Panc1 (cell line): ENCODE measurements at regions not wholly inside any gene's neighbourhood (a gene's known extent, or its start where the extent isn't known, plus 50 kb on each side); places are given as distances from the start of the nearest gene placed in this dataset.

Source experiments
- ATAC-seq: fragments of 200-7000 bp; cut with Tn5 transposase; 2 replicates; pipeline ENCODE4 v1.9.1; 2020; ENCODE audit warnings: mild to moderate bottlenecking, moderate library complexity
- BruUV-seq: library from RNA; stranded (reverse); fragments of 400-500 nt; replicated peaks from 2 replicates; lab custom pipeline; 2021; lab: Mats Ljungman, UMichigan
- CTCF ChIA-PET: fragments of 300-600 bp; sonication (Branson Sonifier 250); formaldehyde crosslinking; loops from one replicate; lab custom pipeline; 2022; ENCODE audit warnings: antibody characterized with exemption; lab: Charles Lee
- POLR2A ChIA-PET: fragments of 300-600 bp; sonication (Branson Sonifier 250); formaldehyde crosslinking; loops from one replicate; lab custom pipeline; 2022; ENCODE audit warnings: antibody characterized with exemption; lab: Charles Lee
- DNase-seq: peaks from one replicate; pipeline ENCODE4 v3.0.0-alpha.2; 2010; ENCODE audit warnings: low read depth, low spot score
- H3K27ac ChIP-seq: 2 replicates; pipeline ENCODE4 v1.5.1; 2011; ENCODE audit warnings: mild to moderate bottlenecking, low read length, inconsistent platforms
- H3K27me3 ChIP-seq: fragments of 200-500 bp; sonication (Bioruptor generic); 2 replicates; pipeline ENCODE4 v1.6.0; 2014; ENCODE audit warnings: low read length, inconsistent platforms; ENCODE audit not compliant: control insufficient read depth, insufficient read depth
- H3K36me3 ChIP-seq: fragments of 200-500 bp; sonication (Bioruptor generic); 2 replicates; pipeline ENCODE4 v1.5.1; 2014; ENCODE audit warnings: inconsistent platforms, mild to moderate bottlenecking, low read length, moderate library complexity; ENCODE audit not compliant: control insufficient read depth, insufficient read depth
- H3K4me1 ChIP-seq: 2 replicates; pipeline ENCODE4 v1.5.1; 2011; ENCODE audit warnings: inconsistent platforms, mild to moderate bottlenecking, low read length, moderate library complexity; ENCODE audit not compliant: control insufficient read depth, insufficient read depth
- H3K4me3 ChIP-seq, 2 experiments: 2 replicates each; pipeline ENCODE4 v1.5.1; 2011 to 2012; ENCODE audit warnings: low read depth in 2 of 2, low read length in 2 of 2, mild to moderate bottlenecking in 2 of 2, inconsistent platforms in 1 of 2, moderate library complexity in 1 of 2
- H3K9me3 ChIP-seq: fragments of 200-500 bp; sonication (Bioruptor generic); 2 replicates; pipeline ENCODE4 v1.5.1; 2014; ENCODE audit warnings: low read depth, mild to moderate bottlenecking, inconsistent platforms, low read length, moderate library complexity; ENCODE audit not compliant: control insufficient read depth, insufficient read depth
- POLR2AphosphoS5 ChIP-seq: IDR thresholded peaks from 2 replicates; pipeline ENCODE4 v1.6.1; 2012; ENCODE audit warnings: mild to moderate bottlenecking, low read depth, low read length, moderate library complexity
- REST ChIP-seq, 2 experiments: IDR thresholded peaks; 2 replicates each; pipeline ENCODE4 v1.6.1; 2011 to 2012; ENCODE audit warnings: low read depth in 2 of 2, control low read depth in 1 of 2, low read length in 1 of 2, mild to moderate bottlenecking in 1 of 2, moderate library complexity in 1 of 2; ENCODE audit not compliant: insufficient read depth in 1 of 2
- SIN3A ChIP-seq: IDR thresholded peaks from 2 replicates; pipeline ENCODE4 v1.6.1; 2012; ENCODE audit warnings: low read depth, mild to moderate bottlenecking, low read length, moderate library complexity, borderline replicate concordance; ENCODE audit not compliant: insufficient read depth
- TCF7L2 ChIP-seq: IDR thresholded peaks from 2 replicates; pipeline ENCODE4 v1.6.1; 2011; ENCODE audit warnings: mild to moderate bottlenecking, low read depth, low read length, inconsistent platforms
- in situ Hi-C: cut with HindIII; loops from 2 replicates; pipeline ENCODE4 v1.10.0; 2016; ENCODE audit warnings: low sequenced_read_pairs, low pct_unique_long_range_greater_than_20kb
- intact Hi-C: fragments of 100-400 bp; cut with micrococcal nuclease; formaldehyde crosslinking; loops from one replicate; pipeline ENCODE4 v1.10.0; 2022; ENCODE audit not compliant: unreplicated experiment
- TF ChIP-seq, protein P1 (sequence below): fragments of 450-650 bp; IDR thresholded peaks from 2 replicates; pipeline ENCODE4 v1.5.1; 2017; ENCODE audit warnings: mild to moderate bottlenecking

GRCh38 chr6:164095056-164095455 lies 680.5 kb downstream of the QKI start:
- H3K4me1 ChIP-seq = no peaks in the 10 kb centered on the region
- H3K27ac ChIP-seq = no peak overlapping the region
- H3K9me3 ChIP-seq = no peaks in the 10 kb centered on the region
- ChIA-PET POLR2A (no interaction called here), CTCF (no interaction called here)
- no TSS peak for BruUV-seq
- no peak for DNase-seq
- no peaks in the 10 kb centered on the region for H3K36me3 ChIP-seq
- no peak overlapping the region for H3K4me3 ChIP-seq
- intact Hi-C loops (no loop called here), in situ Hi-C loops (no loop called here)
- no peaks in the 10 kb centered on the region for H3K27me3 ChIP-seq
- TF ChIP-seq, protein P1, sequence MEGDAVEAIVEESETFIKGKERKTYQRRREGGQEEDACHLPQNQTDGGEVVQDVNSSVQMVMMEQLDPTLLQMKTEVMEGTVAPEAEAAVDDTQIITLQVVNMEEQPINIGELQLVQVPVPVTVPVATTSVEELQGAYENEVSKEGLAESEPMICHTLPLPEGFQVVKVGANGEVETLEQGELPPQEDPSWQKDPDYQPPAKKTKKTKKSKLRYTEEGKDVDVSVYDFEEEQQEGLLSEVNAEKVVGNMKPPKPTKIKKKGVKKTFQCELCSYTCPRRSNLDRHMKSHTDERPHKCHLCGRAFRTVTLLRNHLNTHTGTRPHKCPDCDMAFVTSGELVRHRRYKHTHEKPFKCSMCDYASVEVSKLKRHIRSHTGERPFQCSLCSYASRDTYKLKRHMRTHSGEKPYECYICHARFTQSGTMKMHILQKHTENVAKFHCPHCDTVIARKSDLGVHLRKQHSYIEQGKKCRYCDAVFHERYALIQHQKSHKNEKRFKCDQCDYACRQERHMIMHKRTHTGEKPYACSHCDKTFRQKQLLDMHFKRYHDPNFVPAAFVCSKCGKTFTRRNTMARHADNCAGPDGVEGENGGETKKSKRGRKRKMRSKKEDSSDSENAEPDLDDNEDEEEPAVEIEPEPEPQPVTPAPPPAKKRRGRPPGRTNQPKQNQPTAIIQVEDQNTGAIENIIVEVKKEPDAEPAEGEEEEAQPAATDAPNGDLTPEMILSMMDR = no peak
- TF ChIP-seq POLR2AphosphoS5 (no peak), SIN3A (no peak), REST (IDR thresholded peaks at IDR 0.05; ENCODE audit: insufficient read depth in 1 of 2, low read depth in 2 of 2, low read length in 1 of 2) (no peak), TCF7L2 (no peak)
- ATAC-seq = no peak

- no peak for ATAC-seq
- TF ChIP-seq TCF7L2 (no peak), SIN3A (no peak), POLR2AphosphoS5 (no peak), REST (IDR thresholded peaks at IDR 0.05; ENCODE audit: insufficient read depth in 1 of 2, low read depth in 2 of 2, low read length in 1 of 2) (no peak)
- TF ChIP-seq, protein P1 = no peak
- in situ Hi-C loops = no loop called here
- H3K36me3 ChIP-seq = no peaks in the 10 kb centered on the region
- H3K4me1 ChIP-seq = no peaks in the 10 kb centered on the region
- H3K27ac ChIP-seq = no peak overlapping the region
- no peak overlapping the region for H3K4me3 ChIP-seq
- no peaks in the 10 kb centered on the region for H3K9me3 ChIP-seq
- POLR2A ChIA-PET = no interaction called here
- no TSS peak for BruUV-seq
- intact Hi-C loops = no loop called here
- H3K27me3 ChIP-seq = no peaks in the 10 kb centered on the region
- CTCF ChIA-PET = no interaction called here
- no peak for DNase-seq
Measured at GRCh38 chr6:164087870-164088269, 673.4 kb downstream of the QKI start.
